ENCODE measurements at regions not wholly inside any gene's neighbourhood (a gene's known extent, or its start where the extent isn't known, plus 50 kb on each side); places are given as distances from the start of the nearest gene placed in this dataset.

DNA sequence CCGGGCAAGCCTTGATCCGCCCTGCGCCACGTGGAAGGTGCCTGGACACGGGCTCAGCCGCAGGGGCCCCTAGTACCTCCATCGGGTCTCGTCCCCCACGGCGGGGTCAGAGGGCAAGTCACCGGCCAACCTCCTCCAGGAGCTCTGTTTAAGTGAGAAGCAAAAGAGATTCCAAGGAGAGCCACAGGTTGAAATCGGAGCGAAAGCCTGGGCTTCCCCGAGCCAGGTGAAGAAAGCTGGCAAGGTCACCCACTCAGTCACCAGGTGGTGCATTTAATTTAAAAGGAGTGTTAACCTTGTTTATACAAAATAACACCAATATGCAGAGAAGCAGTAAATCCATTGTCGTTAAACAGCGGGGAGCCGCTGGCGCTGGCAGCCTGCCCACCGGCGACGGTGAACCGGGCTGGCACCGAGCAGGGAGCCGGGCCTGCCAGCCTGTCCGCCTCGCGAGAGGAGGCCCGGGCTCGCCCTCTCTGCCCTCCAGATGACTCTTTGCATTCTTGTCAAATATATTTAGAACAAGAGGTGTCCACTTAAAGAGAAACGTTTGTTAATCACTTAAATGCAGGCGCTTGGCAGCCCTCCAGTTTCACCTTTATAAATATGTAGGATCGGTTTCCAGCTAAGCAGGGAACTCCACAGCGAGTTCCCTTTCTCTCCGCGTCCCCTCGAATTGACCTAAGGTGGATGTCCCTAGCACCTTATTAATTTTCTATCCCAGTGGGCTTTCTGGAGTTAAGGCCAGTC lies 277.3 kb upstream of the NR2F2 start:
- Histone ChIP-seq H3K14ac (ENCODE audit: insufficient read length) (no peak overlapping the region), H2BK20ac (ENCODE audit: low read length) (no peak overlapping the region), H2BK12ac (ENCODE audit: low read depth, low read length) (no peak overlapping the region), H4K91ac (replicated peaks; ENCODE audit: insufficient read length, low read length) (no peak overlapping the region), H3K9me3 (ENCODE audit: insufficient read depth in 2 of 2, low read depth in 1 of 2, low read length in 1 of 2) (no peaks in the 10 kb centered on the region), H3K4me2 (ENCODE audit: insufficient read depth in 1 of 2, low read depth in 2 of 2, low read length in 2 of 2) (peak overlapping the region; percentile 82 to 91), H3K36me3 (ENCODE audit: control insufficient read depth in 2 of 4, insufficient read depth in 4 of 4, low read length in 3 of 4) (0 out of 8 replicates have a peak, but pooled peaks cover 0 to 2% (median 0%) of the 10 kb centered on the region in 4 experiments), H3K79me1 (ENCODE audit: low read depth, low read length) (no peaks in the 10 kb centered on the region), H3K18ac (ENCODE audit: extremely low read depth, low read length) (no peak overlapping the region), H4K5ac (ENCODE audit: insufficient read length, low read depth, low read length) (no peak overlapping the region), H2BK120ac (replicated peaks; ENCODE audit: low read depth, low read length) (no peak overlapping the region), H3K23ac (ENCODE audit: insufficient read length) (no peak overlapping the region), H3K23me2 (ENCODE audit: low read depth, low read length) (peaks cover 8% of the 10 kb centered on the region; the same call in 1 of the 2 replicates), H2AFZ (ENCODE audit: low read length) (no peak overlapping the region), H3K56ac (replicated peaks; ENCODE audit: insufficient read length, low read depth, low read length) (no peak overlapping the region), H3K27me3 (replicated peaks in 1 of 4; ENCODE audit: control insufficient read depth in 3 of 4, extremely low read depth in 1 of 4, insufficient read depth in 3 of 4, low read length in 3 of 4) (peaks cover 28 to 71% (median 52%) of the 10 kb centered on the region in 4 experiments), H3K79me2 (ENCODE audit: control insufficient read depth in 1 of 2, insufficient read depth in 2 of 2, low read length in 2 of 2) (no peaks in the 10 kb centered on the region), H3K4ac (replicated peaks; ENCODE audit: insufficient read length, low read depth, low read length) (no peak overlapping the region), H3K4me1 (replicated peaks in 1 of 4; ENCODE audit: control insufficient read depth in 3 of 4, insufficient read depth in 4 of 4, low read length in 3 of 4) (peaks cover 0 to 8% (median 6%) of the 10 kb centered on the region in 4 experiments; a peak in 4 of 7 replicates), H4K8ac (ENCODE audit: extremely low read depth, insufficient read depth, low read length) (peak overlapping the region; percentile 85), H4K20me1 (replicated peaks in 1 of 2; ENCODE audit: control insufficient read depth in 1 of 2, insufficient read depth in 2 of 2, low read length in 2 of 2) (peaks cover 0 to 2% of the 10 kb centered on the region in 2 experiments), H2BK15ac (ENCODE audit: low read length) (no peak overlapping the region), H3K27ac (ENCODE audit: low read depth, low read length) (no peak overlapping the region), H3K4me3 (ENCODE audit: extremely low read depth in 1 of 4, insufficient read depth in 2 of 4, low read depth in 3 of 4, low read length in 4 of 4) (peak overlapping the region; percentile 11 to 57 (median 35); a peak in 7 of 8 replicates), H2AK5ac (ENCODE audit: low read depth, low read length) (no peak overlapping the region), H2BK5ac (ENCODE audit: low read depth, low read length) (no peak overlapping the region), H3K9ac (replicated peaks in 1 of 4; ENCODE audit: extremely low read depth in 1 of 4, low read depth in 3 of 4, low read length in 3 of 4) (no peak overlapping the region)
- ChIA-PET CTCF (ENCODE audit: partially characterized antibody) (interaction anchor here (0.6 to 1.6 kb wide), 6 partner anchors 18 to 293 kb away, joined by 3 to 4 read pairs (median 3); no protein-coding TSS in a partner anchor), POLR2A (ENCODE audit: partially characterized antibody) (interaction anchor here (1.6 kb wide), 1 partner anchor 17 kb away, joined by 3 read pairs; no protein-coding TSS in a partner anchor)
- WGBS, 2 experiments (ENCODE audit: extremely low coverage in 1 of 2, insufficient coverage in 1 of 2, insufficient read length in 1 of 2, insufficient replicate concordance in 2 of 2, low coverage in 1 of 2, low lambda C conversion rate in 2 of 2, missing lambda C conversion rate in 1 of 2): 2% methylated on average over 36 of the region's 36 CpGs; no CpG with 5 or more reads in 1 of the 2 experiments
- DNase-seq (ENCODE audit: low read depth in 1 of 2, low spot score in 2 of 2) (peak in 1 of 2 experiments; percentile 70), FAIRE-seq (no peak)
- TF ChIP-seq TCF12 (IDR thresholded peaks at IDR 0.05; ENCODE audit: low read depth, low read length): 0 out of 2 replicates have a peak, but pooled peaks have one; percentile 11
- TF ChIP-seq, protein P1, sequence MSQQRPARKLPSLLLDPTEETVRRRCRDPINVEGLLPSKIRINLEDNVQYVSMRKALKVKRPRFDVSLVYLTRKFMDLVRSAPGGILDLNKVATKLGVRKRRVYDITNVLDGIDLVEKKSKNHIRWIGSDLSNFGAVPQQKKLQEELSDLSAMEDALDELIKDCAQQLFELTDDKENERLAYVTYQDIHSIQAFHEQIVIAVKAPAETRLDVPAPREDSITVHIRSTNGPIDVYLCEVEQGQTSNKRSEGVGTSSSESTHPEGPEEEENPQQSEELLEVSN (IDR thresholded peaks at IDR 0.05): 0 out of 2 replicates have a peak, but pooled peaks have one; percentile 44
- TF ChIP-seq HDAC2 (IDR thresholded peaks at IDR 0.05; ENCODE audit: borderline replicate concordance in 1 of 2, low read depth in 2 of 2, low read length in 2 of 2): peak in 1 of 2 experiments; percentile 3; a peak in 1 of 4 replicates
- TF ChIP-seq SP4 (IDR thresholded peaks at IDR 0.05; ENCODE audit: low read length): no peak
- TF ChIP-seq ASH2L (IDR thresholded peaks at IDR 0.05; ENCODE audit: low read length): no peak
- TF ChIP-seq, protein P2, sequence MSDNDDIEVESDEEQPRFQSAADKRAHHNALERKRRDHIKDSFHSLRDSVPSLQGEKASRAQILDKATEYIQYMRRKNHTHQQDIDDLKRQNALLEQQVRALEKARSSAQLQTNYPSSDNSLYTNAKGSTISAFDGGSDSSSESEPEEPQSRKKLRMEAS (IDR thresholded peaks at IDR 0.05): peak; percentile 74
- 0 out of 2 replicates have a peak, but pooled peaks have one; percentile 4 for TF ChIP-seq RBBP5 (IDR thresholded peaks at IDR 0.05; ENCODE audit: borderline replicate concordance, low read depth, low read length)
- peak; percentile 41 for TF ChIP-seq CTBP2 (IDR thresholded peaks at IDR 0.05; ENCODE audit: borderline replicate concordance, insufficient read depth, insufficient read length, low read length)
- no peak for TF ChIP-seq SP2 (IDR thresholded peaks at IDR 0.05; ENCODE audit: low read length)
- no peak for TF ChIP-seq PHF8 (conservative IDR thresholded peaks at IDR 0.05; ENCODE audit: low read depth, low read length)

Data from H1 (cell line).